ENCODE measurements at regions not wholly inside any gene's neighbourhood (a gene's known extent, or its start where the extent isn't known, plus 50 kb on each side); places are given as distances from the start of the nearest gene placed in this dataset.

DNA sequence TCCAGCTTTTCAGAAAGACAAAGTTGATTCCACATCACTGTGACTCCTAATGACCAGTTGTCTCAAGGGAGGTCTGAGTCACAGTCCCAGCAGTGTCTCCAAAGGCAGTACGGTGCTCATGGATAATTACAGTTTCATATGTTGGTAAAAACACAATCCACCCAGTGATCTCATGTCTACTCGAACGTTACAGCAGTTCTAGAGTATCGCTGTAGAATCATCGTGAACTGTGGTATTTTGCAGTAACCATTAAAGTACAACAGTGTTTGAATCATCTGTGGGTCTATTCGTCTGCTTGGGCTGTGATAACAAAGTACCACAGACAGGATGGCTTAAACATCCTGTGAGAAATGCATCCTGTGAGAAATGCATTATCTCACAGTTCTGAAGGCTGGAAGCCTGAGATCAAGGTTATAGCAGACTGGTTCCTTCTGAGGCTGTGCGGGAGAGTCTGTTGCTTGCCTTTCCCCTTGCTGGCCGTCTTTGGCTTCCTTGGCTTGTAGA lies 121.1 kb upstream of the SORBS2 start:
- TF ChIP-seq, protein P1, sequence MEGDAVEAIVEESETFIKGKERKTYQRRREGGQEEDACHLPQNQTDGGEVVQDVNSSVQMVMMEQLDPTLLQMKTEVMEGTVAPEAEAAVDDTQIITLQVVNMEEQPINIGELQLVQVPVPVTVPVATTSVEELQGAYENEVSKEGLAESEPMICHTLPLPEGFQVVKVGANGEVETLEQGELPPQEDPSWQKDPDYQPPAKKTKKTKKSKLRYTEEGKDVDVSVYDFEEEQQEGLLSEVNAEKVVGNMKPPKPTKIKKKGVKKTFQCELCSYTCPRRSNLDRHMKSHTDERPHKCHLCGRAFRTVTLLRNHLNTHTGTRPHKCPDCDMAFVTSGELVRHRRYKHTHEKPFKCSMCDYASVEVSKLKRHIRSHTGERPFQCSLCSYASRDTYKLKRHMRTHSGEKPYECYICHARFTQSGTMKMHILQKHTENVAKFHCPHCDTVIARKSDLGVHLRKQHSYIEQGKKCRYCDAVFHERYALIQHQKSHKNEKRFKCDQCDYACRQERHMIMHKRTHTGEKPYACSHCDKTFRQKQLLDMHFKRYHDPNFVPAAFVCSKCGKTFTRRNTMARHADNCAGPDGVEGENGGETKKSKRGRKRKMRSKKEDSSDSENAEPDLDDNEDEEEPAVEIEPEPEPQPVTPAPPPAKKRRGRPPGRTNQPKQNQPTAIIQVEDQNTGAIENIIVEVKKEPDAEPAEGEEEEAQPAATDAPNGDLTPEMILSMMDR (IDR thresholded peaks at IDR 0.05; ENCODE audit: extremely low read depth, missing control alignments), result no peak
- DNase-seq (ENCODE audit: low spot score), result no peak

DNA sequence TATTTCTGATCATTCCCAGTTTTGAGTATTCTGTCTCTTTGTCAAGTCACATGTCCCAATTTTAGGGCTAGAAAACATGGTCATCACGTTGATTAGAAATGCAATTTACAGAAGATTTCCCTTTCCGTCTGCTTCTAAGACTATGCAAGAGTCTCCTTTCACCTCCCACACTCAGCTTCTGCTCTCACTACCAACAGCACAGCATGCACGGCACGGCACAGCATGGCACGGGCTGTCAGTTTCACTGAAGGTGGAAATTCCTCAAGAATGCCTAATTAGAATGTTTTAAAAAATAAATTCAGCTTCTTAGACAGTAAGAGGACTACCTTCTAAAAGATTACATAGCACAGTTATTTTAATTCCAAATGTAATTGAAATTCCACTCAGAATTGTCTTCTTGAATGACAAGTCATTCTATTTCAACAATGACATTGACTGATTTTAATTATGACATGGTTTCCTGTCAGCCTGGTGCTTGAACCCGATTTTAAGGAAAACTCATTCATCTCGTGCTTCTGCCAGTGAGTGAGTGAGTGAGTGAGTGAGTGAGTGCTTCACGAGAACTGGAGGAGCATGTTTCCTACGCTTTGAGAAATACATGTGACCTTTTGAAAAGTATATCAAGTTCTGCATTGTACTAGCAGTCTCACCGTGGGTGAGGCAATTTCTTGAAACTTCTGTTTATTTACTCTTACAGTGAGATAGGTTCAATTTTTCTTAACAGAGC lies 124.8 kb upstream of the SORBS2 start:
- DNase-seq (ENCODE audit: low spot score), result no peak
- TF ChIP-seq, protein P1 (IDR thresholded peaks at IDR 0.05; ENCODE audit: extremely low read depth, missing control alignments), result no peak

DNA sequence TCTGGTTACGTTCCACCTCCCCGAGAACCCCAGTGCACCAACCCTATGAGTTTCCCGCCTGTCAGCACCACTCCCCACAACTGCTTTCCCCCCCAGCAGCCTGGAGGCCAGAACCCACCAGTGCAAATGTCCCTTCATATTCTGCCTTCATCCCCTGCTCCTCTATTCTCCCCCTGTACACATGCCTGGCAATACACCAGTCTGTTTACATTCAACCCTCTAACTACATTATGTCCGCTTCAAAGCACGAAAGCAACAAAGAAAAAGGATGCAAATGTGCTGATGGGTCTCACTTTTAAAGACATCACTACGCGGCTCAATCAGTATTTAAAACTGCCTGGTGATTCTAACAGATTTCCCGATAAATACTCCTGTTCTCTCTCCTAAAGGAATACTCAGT lies 126.7 kb upstream of the SORBS2 start:
- DNase-seq (ENCODE audit: low spot score), result no peak
- TF ChIP-seq, protein P1 (IDR thresholded peaks at IDR 0.05; ENCODE audit: extremely low read depth, missing control alignments), result no peak

DNA sequence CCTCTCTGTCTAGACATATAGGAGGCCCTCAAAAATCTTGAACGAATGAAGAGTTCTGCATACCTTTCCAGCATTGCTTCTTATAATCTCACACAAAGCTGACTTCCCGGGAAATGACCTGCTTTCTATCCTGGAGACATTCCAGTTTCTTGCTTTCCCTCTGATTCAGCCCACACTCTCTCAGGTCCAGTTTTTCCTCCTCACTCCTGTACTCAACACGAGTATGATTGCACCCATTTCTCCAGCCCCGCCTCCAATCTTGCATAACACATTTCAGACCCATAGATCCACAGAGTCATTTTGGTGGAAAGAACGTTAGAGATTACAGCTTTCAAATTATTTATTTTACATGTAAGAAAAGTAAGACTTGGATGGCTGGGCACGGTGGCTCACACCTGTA lies 127.5 kb upstream of the TLR3 start:
- DNase-seq (ENCODE audit: low spot score), result no peak
- TF ChIP-seq, protein P1 (IDR thresholded peaks at IDR 0.05; ENCODE audit: extremely low read depth, missing control alignments), result no peak

DNA sequence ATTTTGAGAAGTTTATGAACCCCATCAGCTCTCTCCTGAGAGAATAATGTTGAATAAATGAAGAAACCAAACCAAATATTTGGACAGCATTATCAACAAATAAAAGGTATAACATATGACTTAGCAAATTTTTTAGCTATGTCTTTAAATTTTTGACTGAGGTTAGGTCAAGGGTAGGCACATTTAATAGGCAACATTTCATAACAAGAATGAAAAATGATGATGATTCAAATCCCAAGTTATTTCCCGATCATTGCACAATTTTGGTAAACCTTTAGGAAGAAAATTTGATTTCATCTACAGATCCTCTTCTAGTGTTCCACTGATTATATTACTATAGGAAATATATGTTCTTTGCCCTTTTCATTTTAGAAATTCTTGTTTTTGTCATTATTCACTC lies 123.7 kb upstream of the TLR3 start:
- TF ChIP-seq, protein P1 (IDR thresholded peaks at IDR 0.05; ENCODE audit: extremely low read depth, missing control alignments), result no peak
- DNase-seq (ENCODE audit: low spot score), result no peak

DNA sequence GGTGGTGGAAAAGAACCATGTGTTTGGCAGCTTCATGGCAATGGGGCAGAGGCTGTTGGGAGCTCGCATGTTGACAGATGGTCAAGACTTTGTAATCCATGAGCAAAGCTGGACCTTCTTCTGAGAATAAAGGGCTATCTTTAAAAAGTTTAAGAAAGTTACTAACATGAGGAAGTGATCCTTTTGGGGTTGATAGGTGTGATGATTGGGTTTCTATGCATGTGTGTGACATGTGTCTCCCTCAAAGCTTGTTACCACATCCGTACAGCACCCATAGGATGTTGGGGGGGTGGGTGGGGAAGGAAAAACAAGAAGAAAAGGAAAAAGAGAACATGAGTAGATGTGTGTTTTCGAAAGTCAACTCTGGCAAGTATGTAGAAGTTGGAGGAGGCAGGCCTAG lies 123.0 kb upstream of the TLR3 start:
- no peak for DNase-seq (ENCODE audit: low spot score)
- TF ChIP-seq, protein P1 (IDR thresholded peaks at IDR 0.05; ENCODE audit: extremely low read depth, missing control alignments), result no peak

DNA sequence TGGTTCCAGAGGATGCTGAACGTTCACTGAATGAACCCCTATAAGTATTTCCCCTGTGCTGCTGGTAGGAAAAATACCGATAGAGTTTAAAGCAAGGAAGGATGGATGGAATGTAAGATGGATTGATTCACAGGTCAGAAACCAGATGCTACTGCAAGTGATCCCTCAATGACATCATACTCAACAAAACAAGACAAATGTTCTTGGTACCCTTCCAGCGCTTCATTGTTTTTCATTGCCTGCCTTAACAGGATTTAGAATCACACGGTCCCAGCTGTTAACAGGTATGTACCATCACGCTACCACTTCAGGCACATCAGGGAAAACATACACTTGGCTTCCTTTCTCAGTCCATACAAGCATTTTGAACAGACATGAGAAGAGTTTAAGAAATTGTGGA lies 118.1 kb upstream of the TLR3 start:
- TF ChIP-seq, protein P1 (IDR thresholded peaks at IDR 0.05; ENCODE audit: extremely low read depth, missing control alignments), result no peak
- DNase-seq (ENCODE audit: low spot score), result no peak

Measured in GM20000 (cell line).